ENCODE measurements at regions not wholly inside any gene's neighbourhood (a gene's known extent, or its start where the extent isn't known, plus 50 kb on each side); places are given as distances from the start of the nearest gene placed in this dataset.

GRCh38 chr21:27225151-27225550, 258.3 kb upstream of the ADAMTS5 start:
- no peak for DNase-seq (ENCODE audit: extremely low spot score)
- ChIA-PET POLR2A (no interaction called here), CTCF (interaction anchor here (1.2 to 1.3 kb wide), 3 partner anchors 8 to 52 kb away, joined by 3 to 4 read pairs (median 3); no protein-coding TSS in a partner anchor)
- no peak for TF ChIP-seq CTCF (IDR thresholded peaks at IDR 0.05; ENCODE audit: control extremely low read depth, extremely low read depth, low read depth, missing control alignments)

GRCh38 chr21:27224169-27224568, 257.3 kb upstream of the ADAMTS5 start:
- TF ChIP-seq CTCF (IDR thresholded peaks at IDR 0.05; ENCODE audit: control extremely low read depth, extremely low read depth, low read depth, missing control alignments), result no peak
- no peak for DNase-seq (ENCODE audit: extremely low spot score)
- ChIA-PET POLR2A (no interaction called here), CTCF (no interaction called here)

- no peak for TF ChIP-seq CTCF (IDR thresholded peaks at IDR 0.05; ENCODE audit: control extremely low read depth, extremely low read depth, low read depth, missing control alignments)
- ChIA-PET CTCF (no interaction called here), POLR2A (no interaction called here)
- no peak for DNase-seq (ENCODE audit: extremely low spot score)
Measured at GRCh38 chr21:27221077-27221476, 254.2 kb upstream of the ADAMTS5 start.

- no peak for TF ChIP-seq CTCF (IDR thresholded peaks at IDR 0.05; ENCODE audit: control extremely low read depth, extremely low read depth, low read depth, missing control alignments)
- ChIA-PET POLR2A (no interaction called here), CTCF (interaction anchor here (0.9 to 1.3 kb wide), 2 partner anchors 12 to 14 kb away, joined by 3 read pairs; no protein-coding TSS in a partner anchor)
- DNase-seq (ENCODE audit: extremely low spot score), result no peak
Measured at GRCh38 chr21:27220416-27220815, 253.5 kb upstream of the ADAMTS5 start.

- DNase-seq (ENCODE audit: extremely low spot score), result no peak
- TF ChIP-seq CTCF (IDR thresholded peaks at IDR 0.05; ENCODE audit: control extremely low read depth, extremely low read depth, low read depth, missing control alignments), result no peak
- ChIA-PET POLR2A (no interaction called here), CTCF (interaction anchor here (1.8 kb wide), 1 partner anchor 11 kb away, joined by 6 read pairs; no protein-coding TSS in a partner anchor)
Measured at GRCh38 chr21:27219068-27219467, 252.2 kb upstream of the ADAMTS5 start.

- POLR2A ChIA-PET, result no interaction called here
- TF ChIP-seq CTCF (IDR thresholded peaks at IDR 0.05; ENCODE audit: control extremely low read depth, extremely low read depth, low read depth, missing control alignments), result no peak
- no peak for DNase-seq (ENCODE audit: extremely low spot score)
- CTCF ChIA-PET, result interaction anchor here (1.0 to 1.2 kb wide), 2 partner anchors 10 to 12 kb away, joined by 3 to 4 read pairs; no protein-coding TSS in a partner anchor
Measured at GRCh38 chr21:27213303-27213702, 246.4 kb upstream of the ADAMTS5 start.

- DNase-seq (ENCODE audit: extremely low spot score), result no peak
- CTCF ChIA-PET, result interaction anchor here (1.0 kb wide), 1 partner anchor 13 kb away, joined by 4 read pairs; no protein-coding TSS in a partner anchor
- POLR2A ChIA-PET, result no interaction called here
- TF ChIP-seq CTCF (IDR thresholded peaks at IDR 0.05; ENCODE audit: control extremely low read depth, extremely low read depth, low read depth, missing control alignments), result no peak
Measured at GRCh38 chr21:27212441-27212840, 245.6 kb upstream of the ADAMTS5 start.
